GM12874 (cell line): ENCODE measurements at regions not wholly inside any gene's neighbourhood (a gene's known extent, or its start where the extent isn't known, plus 50 kb on each side); places are given as distances from the start of the nearest gene placed in this dataset.

Source experiments
- TF ChIP-seq, protein P1 (sequence below): IDR thresholded peaks from 2 replicates; pipeline ENCODE4 v1.5.1; 2011; ENCODE audit warnings: low read depth, mild to moderate bottlenecking, control low read depth, low read length, moderate library complexity; ENCODE audit not compliant: insufficient read depth

DNA sequence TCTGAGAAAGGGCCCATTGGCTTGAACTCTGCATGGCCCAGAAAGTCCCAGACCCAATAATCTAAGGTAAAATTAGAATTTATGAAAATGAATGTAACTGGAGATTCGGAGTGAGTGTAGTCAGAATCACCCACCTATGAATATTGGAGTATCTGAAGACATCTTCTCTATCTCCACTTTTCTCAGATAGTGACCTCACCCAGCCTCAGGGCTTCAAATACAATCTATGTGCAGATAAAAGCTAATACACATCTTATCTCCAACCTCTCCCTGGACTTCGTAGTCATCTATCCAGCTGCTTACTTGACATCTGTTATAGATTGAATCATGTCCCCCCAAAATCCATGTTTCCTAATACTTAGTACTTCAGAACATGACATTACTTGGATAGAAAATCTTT lies 263.2 kb downstream of the RAD51AP2 start:
- TF ChIP-seq, protein P1, sequence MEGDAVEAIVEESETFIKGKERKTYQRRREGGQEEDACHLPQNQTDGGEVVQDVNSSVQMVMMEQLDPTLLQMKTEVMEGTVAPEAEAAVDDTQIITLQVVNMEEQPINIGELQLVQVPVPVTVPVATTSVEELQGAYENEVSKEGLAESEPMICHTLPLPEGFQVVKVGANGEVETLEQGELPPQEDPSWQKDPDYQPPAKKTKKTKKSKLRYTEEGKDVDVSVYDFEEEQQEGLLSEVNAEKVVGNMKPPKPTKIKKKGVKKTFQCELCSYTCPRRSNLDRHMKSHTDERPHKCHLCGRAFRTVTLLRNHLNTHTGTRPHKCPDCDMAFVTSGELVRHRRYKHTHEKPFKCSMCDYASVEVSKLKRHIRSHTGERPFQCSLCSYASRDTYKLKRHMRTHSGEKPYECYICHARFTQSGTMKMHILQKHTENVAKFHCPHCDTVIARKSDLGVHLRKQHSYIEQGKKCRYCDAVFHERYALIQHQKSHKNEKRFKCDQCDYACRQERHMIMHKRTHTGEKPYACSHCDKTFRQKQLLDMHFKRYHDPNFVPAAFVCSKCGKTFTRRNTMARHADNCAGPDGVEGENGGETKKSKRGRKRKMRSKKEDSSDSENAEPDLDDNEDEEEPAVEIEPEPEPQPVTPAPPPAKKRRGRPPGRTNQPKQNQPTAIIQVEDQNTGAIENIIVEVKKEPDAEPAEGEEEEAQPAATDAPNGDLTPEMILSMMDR: no peak

DNA sequence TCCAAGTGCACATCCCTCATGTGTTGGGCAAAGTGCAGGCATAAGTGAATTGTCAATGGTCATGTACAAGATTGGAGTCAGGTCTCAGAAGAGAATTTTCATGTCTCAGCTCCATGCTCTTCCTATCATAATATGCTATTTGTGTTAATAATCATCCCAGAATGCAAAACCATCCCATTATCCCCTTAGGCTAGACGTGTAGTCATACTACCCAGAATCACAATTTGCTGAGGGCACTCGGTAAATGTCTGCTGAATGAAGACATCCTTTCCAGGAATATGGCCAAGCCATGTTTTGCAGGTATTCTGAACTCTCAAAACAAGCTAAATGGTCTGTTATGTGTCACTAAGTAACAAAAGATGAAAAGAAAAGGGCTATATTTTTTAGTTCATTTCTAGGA lies 263.8 kb downstream of the RAD51AP2 start:
- TF ChIP-seq, protein P1: no peak

DNA sequence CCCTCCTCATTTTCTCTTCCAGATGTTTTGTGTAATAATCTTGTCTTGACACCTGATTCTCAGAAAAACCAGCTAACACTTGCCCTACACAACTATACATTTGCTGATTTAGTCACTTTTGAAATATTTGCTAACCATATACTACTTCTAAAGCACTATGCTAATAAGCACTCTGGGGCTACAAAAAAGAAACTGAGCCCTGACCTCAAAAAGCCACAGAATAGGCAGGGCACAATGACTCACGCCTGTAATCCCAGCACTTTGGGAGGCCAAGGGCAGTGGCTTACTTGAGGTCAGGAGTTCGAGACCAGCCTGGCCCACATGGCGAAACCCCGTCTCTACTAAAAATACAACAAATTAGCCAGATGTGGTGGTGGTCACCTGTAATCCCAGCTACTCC lies 266.0 kb downstream of the RAD51AP2 start:
- TF ChIP-seq, protein P1: no peak

DNA sequence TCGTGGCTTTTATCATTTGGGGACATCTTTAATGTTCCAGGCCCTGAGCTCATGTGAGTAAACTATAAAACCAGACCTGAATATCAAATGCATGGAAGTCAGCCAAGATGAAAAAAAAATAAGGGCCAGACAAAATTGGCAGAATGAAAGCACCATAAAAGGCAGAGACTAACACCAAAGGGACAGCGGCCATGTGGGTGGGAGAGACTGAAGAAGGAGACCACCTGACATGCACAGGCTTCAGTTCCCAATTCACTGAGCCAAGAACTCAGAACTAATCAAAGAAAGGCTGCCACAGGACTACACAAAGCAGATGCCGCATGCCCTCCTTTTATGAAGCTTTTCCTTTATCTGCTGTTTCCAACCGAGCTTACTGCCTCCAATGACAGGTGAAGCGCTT lies 267.1 kb downstream of the RAD51AP2 start:
- TF ChIP-seq, protein P1: no peak

DNA sequence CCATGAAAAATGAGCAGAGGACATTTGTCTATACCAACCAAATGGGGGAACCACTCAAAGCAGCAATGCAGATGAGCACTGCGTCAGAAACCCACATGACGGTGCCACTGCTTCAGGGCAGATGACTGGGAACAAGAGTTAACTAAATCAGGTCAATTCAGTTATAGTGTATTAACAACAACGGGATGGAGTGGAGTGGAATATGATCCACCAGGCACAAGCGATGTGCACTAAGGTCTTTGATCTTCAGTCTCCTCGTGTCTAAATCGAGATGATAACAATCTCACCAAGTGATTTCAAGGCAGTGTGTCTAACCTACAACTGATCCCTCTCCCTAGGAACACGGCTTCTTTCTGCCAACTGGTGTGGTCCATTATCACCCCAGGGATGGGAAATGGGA lies 269.0 kb downstream of the RAD51AP2 start:
- TF ChIP-seq, protein P1: no peak

DNA sequence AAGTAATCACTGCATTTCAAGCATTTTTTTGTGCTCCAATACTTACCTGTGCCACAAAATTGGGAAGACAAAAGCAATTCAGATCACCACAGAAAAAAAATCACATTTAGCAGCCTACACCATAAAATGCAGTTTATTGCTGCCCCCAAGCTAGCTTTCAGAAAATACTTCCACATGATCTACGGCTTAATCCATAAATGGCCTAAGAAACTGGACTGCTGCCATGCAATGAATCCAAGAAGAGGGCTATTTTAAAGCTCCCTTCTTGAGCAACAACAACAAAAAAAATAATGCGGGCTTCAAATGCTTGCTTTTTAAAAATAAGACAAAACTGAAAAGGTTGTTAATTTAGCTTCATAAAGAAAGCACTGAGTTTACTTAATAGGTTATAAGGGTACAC lies 272.3 kb downstream of the RAD51AP2 start:
- TF ChIP-seq, protein P1: no peak

DNA sequence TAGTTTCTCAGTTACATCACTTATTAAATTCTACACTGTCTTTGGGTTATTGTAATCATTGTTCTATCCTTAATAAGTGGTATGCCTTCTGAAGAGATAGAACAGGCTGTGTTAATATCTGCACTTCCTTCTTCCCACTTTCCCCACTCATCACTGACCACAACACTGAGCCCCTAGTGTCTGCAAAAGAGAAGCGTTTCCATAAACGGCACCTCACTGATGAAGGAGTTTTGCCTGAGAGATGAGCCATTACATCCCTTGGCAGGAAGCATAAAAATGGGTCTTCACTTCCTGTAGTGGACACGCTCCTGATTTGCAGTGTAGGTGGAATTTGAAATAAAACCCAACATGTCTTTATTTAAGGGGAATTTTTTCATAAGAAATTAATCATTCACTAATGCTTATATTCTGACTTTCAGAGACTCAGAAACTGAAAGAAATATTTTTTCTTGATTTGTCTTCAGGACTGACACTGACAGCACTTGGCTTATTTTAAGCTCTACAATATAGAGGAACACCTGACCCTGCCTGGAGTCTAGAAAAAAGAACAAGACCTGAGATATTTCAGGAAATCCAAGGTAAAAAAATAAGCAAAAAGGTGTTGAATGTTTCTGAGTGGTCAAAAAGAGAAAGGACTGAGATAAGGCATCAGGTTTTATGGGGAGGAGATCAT lies 275.3 kb downstream of the RAD51AP2 start:
- TF ChIP-seq, protein P1: no peak
